ENCODE measurements at regions not wholly inside any gene's neighbourhood (a gene's known extent, or its start where the extent isn't known, plus 50 kb on each side); places are given as distances from the start of the nearest gene placed in this dataset.

- ATAC-seq = peak; percentile 35 to 68
- intact Hi-C loops (cut with DNase I) = no loop called here
- H3K4me1 ChIP-seq = no peaks in the 10 kb centered on the region
- H3K36me3 ChIP-seq = no peaks in the 10 kb centered on the region
- H3K27ac ChIP-seq = no peak overlapping the region
- H3K27me3 ChIP-seq (ENCODE audit: low read depth) = no peaks in the 10 kb centered on the region
- no peak for TF ChIP-seq CTCF (IDR thresholded peaks at IDR 0.05)
- no peak for DNase-seq
- no peaks in the 10 kb centered on the region for H3K9me3 ChIP-seq
- H3K4me3 ChIP-seq = no peak overlapping the region
These were observed 563.0 kb downstream of the SOX6 start for GRCh38 chr11:15793043-15793996.

- H3K36me3 ChIP-seq = no peaks in the 10 kb centered on the region
- H3K4me1 ChIP-seq = no peaks in the 10 kb centered on the region
- TF ChIP-seq CTCF (IDR thresholded peaks at IDR 0.05) = no peak
- no peak overlapping the region for H3K4me3 ChIP-seq
- no peaks in the 10 kb centered on the region for H3K27me3 ChIP-seq (ENCODE audit: low read depth)
- no peak for ATAC-seq
- intact Hi-C loops (cut with DNase I) = no loop called here
- DNase-seq = no peak
- H3K27ac ChIP-seq = no peak overlapping the region
- no peaks in the 10 kb centered on the region for H3K9me3 ChIP-seq
These were observed 561.8 kb downstream of the SOX6 start for GRCh38 chr11:15794361-15795150.

GRCh38 chr11:15795378-15795777 is 561.0 kb downstream of the SOX6 start:
- Histone ChIP-seq H3K4me1 (peaks cover 7% of the 10 kb centered on the region), H3K36me3 (no peaks in the 10 kb centered on the region), H3K27ac (no peak overlapping the region), H3K4me3 (no peak overlapping the region), H3K27me3 (ENCODE audit: low read depth) (no peaks in the 10 kb centered on the region), H3K9me3 (no peaks in the 10 kb centered on the region)
- no peak for DNase-seq
- TF ChIP-seq CTCF (IDR thresholded peaks at IDR 0.05) = no peak
- intact Hi-C loops (cut with DNase I) = no loop called here
- no peak for ATAC-seq

GRCh38 chr11:15800111-15800800 is 556.1 kb downstream of the SOX6 start:
- H3K4me3 ChIP-seq = no peak overlapping the region
- ATAC-seq (peak; percentile 84 to 89), DNase-seq (peak; percentile 69)
- TF ChIP-seq CTCF (IDR thresholded peaks at IDR 0.05) = no peak
- intact Hi-C loops (cut with DNase I) = no loop called here
- no peaks in the 10 kb centered on the region for H3K9me3 ChIP-seq
- H3K27me3 ChIP-seq (ENCODE audit: low read depth) = no peaks in the 10 kb centered on the region
- H3K4me1 ChIP-seq = peaks cover 13% of the 10 kb centered on the region
- peak overlapping the region; percentile 77 for H3K27ac ChIP-seq
- no peaks in the 10 kb centered on the region for H3K36me3 ChIP-seq

- Histone ChIP-seq H3K36me3 (no peaks in the 10 kb centered on the region), H3K9me3 (no peaks in the 10 kb centered on the region), H3K4me3 (no peak overlapping the region), H3K27me3 (ENCODE audit: low read depth) (no peaks in the 10 kb centered on the region), H3K4me1 (peaks cover 13% of the 10 kb centered on the region), H3K27ac (peak overlapping the region; percentile 77)
- TF ChIP-seq CTCF (IDR thresholded peaks at IDR 0.05) = no peak
- no peak for ATAC-seq
- DNase-seq = no peak
- intact Hi-C loops (cut with DNase I) = no loop called here
These were observed 555.2 kb downstream of the SOX6 start for GRCh38 chr11:15801126-15801525.

All from lower lobe of right lung (tissue), 2 donors.